ENCODE measurements at regions not wholly inside any gene's neighbourhood (a gene's known extent, or its start where the extent isn't known, plus 50 kb on each side); places are given as distances from the start of the nearest gene placed in this dataset.

GRCh38 chr1:194709439-194709838 lies 1523.0 kb upstream of the B3GALT2 start:
- Mint-ChIP-seq H3K27me3 (no peaks in the 10 kb centered on the region), H3K4me3 (no peak overlapping the region), H3K27ac (no peak overlapping the region), H3K9me3 (no peaks in the 10 kb centered on the region), H3K4me1 (no peaks in the 10 kb centered on the region), H3K36me3 (no peaks in the 10 kb centered on the region)
- DNase-seq: no peak
- H3K4me3 ChIP-seq (ENCODE audit: control insufficient read depth in 1 of 2, extremely low read depth in 1 of 2, low read length in 1 of 2): no peak overlapping the region
- H3K27ac ChIP-seq (ENCODE audit: low read length): no peak overlapping the region
- no peaks in the 10 kb centered on the region for H3K36me3 ChIP-seq (ENCODE audit: control insufficient read depth in 2 of 2, extremely low read depth in 1 of 2, insufficient read depth in 1 of 2, low read length in 1 of 2)
- CTCF ChIA-PET: no interaction called here
- no peaks in the 10 kb centered on the region for H3K9me3 ChIP-seq
- H3K4me1 ChIP-seq (ENCODE audit: control insufficient read depth in 1 of 2, extremely low read depth in 1 of 2, insufficient read depth in 2 of 2, low read length in 2 of 2): no peaks in the 10 kb centered on the region
- H3K27me3 ChIP-seq (replicated peaks in 1 of 2; ENCODE audit: control insufficient read depth in 2 of 2, extremely low read depth in 1 of 2, insufficient read depth in 2 of 2, low read length in 1 of 2): no peaks in the 10 kb centered on the region
- POLR2A ChIA-PET: no interaction called here
- no peak for ATAC-seq (replicated peaks in 1 of 4)
- 100% methylated on average over 1 of the region's 3 CpGs for WGBS (ENCODE audit: insufficient coverage)

- ATAC-seq (replicated peaks in 1 of 4): no peak
- POLR2A ChIA-PET: no interaction called here
- Mint-ChIP-seq H3K36me3 (no peaks in the 10 kb centered on the region), H3K27ac (no peak overlapping the region), H3K4me1 (no peaks in the 10 kb centered on the region), H3K27me3 (no peaks in the 10 kb centered on the region), H3K9me3 (peaks cover 0 to 3% (median 2%) of the 10 kb centered on the region in 3 donors), H3K4me3 (no peak overlapping the region)
- Histone ChIP-seq H3K4me3 (ENCODE audit: control insufficient read depth in 1 of 2, extremely low read depth in 1 of 2, low read length in 1 of 2) (no peak overlapping the region), H3K27me3 (replicated peaks in 1 of 2; ENCODE audit: control insufficient read depth in 2 of 2, extremely low read depth in 1 of 2, insufficient read depth in 2 of 2, low read length in 1 of 2) (no peaks in the 10 kb centered on the region), H3K4me1 (ENCODE audit: control insufficient read depth in 1 of 2, extremely low read depth in 1 of 2, insufficient read depth in 2 of 2, low read length in 2 of 2) (no peaks in the 10 kb centered on the region), H3K27ac (ENCODE audit: low read length) (no peak overlapping the region), H3K9me3 (no peaks in the 10 kb centered on the region), H3K36me3 (ENCODE audit: control insufficient read depth in 2 of 2, extremely low read depth in 1 of 2, insufficient read depth in 1 of 2, low read length in 1 of 2) (no peaks in the 10 kb centered on the region)
- CTCF ChIA-PET: no interaction called here
- 86% methylated on average over 2 of the region's 6 CpGs for WGBS (ENCODE audit: insufficient coverage)
- DNase-seq: no peak
Observed at GRCh38 chr1:194707074-194707473, 1520.7 kb upstream of the B3GALT2 start.

- no peaks in the 10 kb centered on the region for H3K9me3 ChIP-seq
- no peak for DNase-seq
- H3K36me3 ChIP-seq (ENCODE audit: control insufficient read depth in 2 of 2, extremely low read depth in 1 of 2, insufficient read depth in 1 of 2, low read length in 1 of 2): no peaks in the 10 kb centered on the region
- no peak for ATAC-seq (replicated peaks in 1 of 4)
- no peaks in the 10 kb centered on the region for H3K4me1 Mint-ChIP-seq
- H3K27ac ChIP-seq (ENCODE audit: low read length): no peak overlapping the region
- H3K4me3 ChIP-seq (ENCODE audit: control insufficient read depth in 1 of 2, extremely low read depth in 1 of 2, low read length in 1 of 2): no peak overlapping the region
- H3K36me3 Mint-ChIP-seq: no peaks in the 10 kb centered on the region
- H3K9me3 Mint-ChIP-seq: peaks cover 0 to 3% (median 2%) of the 10 kb centered on the region in 3 donors
- no peaks in the 10 kb centered on the region for H3K4me1 ChIP-seq (ENCODE audit: control insufficient read depth in 1 of 2, extremely low read depth in 1 of 2, insufficient read depth in 2 of 2, low read length in 2 of 2)
- 44% methylated on average over 1 of the region's 3 CpGs for WGBS (ENCODE audit: insufficient coverage)
- CTCF ChIA-PET: no interaction called here
- POLR2A ChIA-PET: no interaction called here
- no peak overlapping the region for H3K27ac Mint-ChIP-seq
- no peaks in the 10 kb centered on the region for H3K27me3 Mint-ChIP-seq
- H3K4me3 Mint-ChIP-seq: no peak overlapping the region
- H3K27me3 ChIP-seq (replicated peaks in 1 of 2; ENCODE audit: control insufficient read depth in 2 of 2, extremely low read depth in 1 of 2, insufficient read depth in 2 of 2, low read length in 1 of 2): no peaks in the 10 kb centered on the region
Observed at GRCh38 chr1:194705123-194705854, 1518.9 kb upstream of the B3GALT2 start.

GRCh38 chr1:194698908-194699318 lies 1512.5 kb upstream of the B3GALT2 start:
- no peak overlapping the region for H3K27ac Mint-ChIP-seq
- Histone ChIP-seq H3K36me3 (ENCODE audit: control insufficient read depth in 2 of 2, extremely low read depth in 1 of 2, insufficient read depth in 1 of 2, low read length in 1 of 2) (no peaks in the 10 kb centered on the region), H3K27me3 (replicated peaks in 1 of 2; ENCODE audit: control insufficient read depth in 2 of 2, extremely low read depth in 1 of 2, insufficient read depth in 2 of 2, low read length in 1 of 2) (no peaks in the 10 kb centered on the region), H3K4me1 (ENCODE audit: control insufficient read depth in 1 of 2, extremely low read depth in 1 of 2, insufficient read depth in 2 of 2, low read length in 2 of 2) (no peaks in the 10 kb centered on the region), H3K4me3 (ENCODE audit: control insufficient read depth in 1 of 2, extremely low read depth in 1 of 2, low read length in 1 of 2) (no peak overlapping the region), H3K27ac (ENCODE audit: low read length) (no peak overlapping the region), H3K9me3 (no peaks in the 10 kb centered on the region)
- H3K9me3 Mint-ChIP-seq: peaks cover 0 to 3% (median 2%) of the 10 kb centered on the region in 3 donors
- DNase-seq (no peak), ATAC-seq (replicated peaks in 1 of 4) (no peak)
- H3K4me3 Mint-ChIP-seq: no peak overlapping the region
- H3K27me3 Mint-ChIP-seq: no peaks in the 10 kb centered on the region
- POLR2A ChIA-PET: interaction anchor here in 1 of 2 donors (0.6 kb wide), 1 partner anchor 13 kb away, joined by 3 read pairs; no protein-coding TSS in a partner anchor
- CTCF ChIA-PET: no interaction called here
- H3K4me1 Mint-ChIP-seq: no peaks in the 10 kb centered on the region
- H3K36me3 Mint-ChIP-seq: no peaks in the 10 kb centered on the region
- 59% methylated on average over 5 of the region's 7 CpGs for WGBS (ENCODE audit: insufficient coverage)

GRCh38 chr1:194693244-194693643 lies 1506.8 kb upstream of the B3GALT2 start:
- POLR2A ChIA-PET: no interaction called here
- H3K27ac ChIP-seq (ENCODE audit: low read length): no peak overlapping the region
- H3K4me3 Mint-ChIP-seq: no peak overlapping the region
- H3K4me1 ChIP-seq (ENCODE audit: control insufficient read depth in 1 of 2, extremely low read depth in 1 of 2, insufficient read depth in 2 of 2, low read length in 2 of 2): no peaks in the 10 kb centered on the region
- ATAC-seq (replicated peaks in 1 of 4): no peak
- no peak overlapping the region for H3K27ac Mint-ChIP-seq
- WGBS (ENCODE audit: insufficient coverage): no CpG with 5 or more reads among the region's 2 CpGs
- H3K27me3 Mint-ChIP-seq: no peaks in the 10 kb centered on the region
- CTCF ChIA-PET: no interaction called here
- no peak for DNase-seq
- no peaks in the 10 kb centered on the region for H3K27me3 ChIP-seq (replicated peaks in 1 of 2; ENCODE audit: control insufficient read depth in 2 of 2, extremely low read depth in 1 of 2, insufficient read depth in 2 of 2, low read length in 1 of 2)
- H3K4me1 Mint-ChIP-seq: no peaks in the 10 kb centered on the region
- no peaks in the 10 kb centered on the region for H3K9me3 ChIP-seq
- no peaks in the 10 kb centered on the region for H3K36me3 Mint-ChIP-seq
- H3K4me3 ChIP-seq (ENCODE audit: control insufficient read depth in 1 of 2, extremely low read depth in 1 of 2, low read length in 1 of 2): no peak overlapping the region
- H3K9me3 Mint-ChIP-seq: no peaks in the 10 kb centered on the region
- H3K36me3 ChIP-seq (ENCODE audit: control insufficient read depth in 2 of 2, extremely low read depth in 1 of 2, insufficient read depth in 1 of 2, low read length in 1 of 2): no peaks in the 10 kb centered on the region

- no peak overlapping the region for H3K27ac ChIP-seq (ENCODE audit: low read length)
- H3K36me3 ChIP-seq (ENCODE audit: control insufficient read depth in 2 of 2, extremely low read depth in 1 of 2, insufficient read depth in 1 of 2, low read length in 1 of 2): no peaks in the 10 kb centered on the region
- H3K4me3 ChIP-seq (ENCODE audit: control insufficient read depth in 1 of 2, extremely low read depth in 1 of 2, low read length in 1 of 2): no peak overlapping the region
- H3K4me1 ChIP-seq (ENCODE audit: control insufficient read depth in 1 of 2, extremely low read depth in 1 of 2, insufficient read depth in 2 of 2, low read length in 2 of 2): no peaks in the 10 kb centered on the region
- no CpG with 5 or more reads among the region's 2 CpGs for WGBS (ENCODE audit: insufficient coverage)
- POLR2A ChIA-PET: no interaction called here
- no peaks in the 10 kb centered on the region for H3K27me3 ChIP-seq (replicated peaks in 1 of 2; ENCODE audit: control insufficient read depth in 2 of 2, extremely low read depth in 1 of 2, insufficient read depth in 2 of 2, low read length in 1 of 2)
- Mint-ChIP-seq H3K36me3 (no peaks in the 10 kb centered on the region), H3K27me3 (no peaks in the 10 kb centered on the region), H3K9me3 (peaks cover 0 to 4% (median 0%) of the 10 kb centered on the region in 3 donors), H3K27ac (no peak overlapping the region), H3K4me1 (no peaks in the 10 kb centered on the region), H3K4me3 (no peak overlapping the region)
- DNase-seq (no peak), ATAC-seq (replicated peaks in 1 of 4) (no peak)
- H3K9me3 ChIP-seq: no peaks in the 10 kb centered on the region
- CTCF ChIA-PET: no interaction called here
Observed at GRCh38 chr1:194684636-194685035, 1498.2 kb upstream of the B3GALT2 start.

GRCh38 chr1:194658090-194658439 lies 1471.7 kb upstream of the B3GALT2 start:
- POLR2A ChIA-PET: no interaction called here
- DNase-seq (no peak), ATAC-seq (replicated peaks in 1 of 4) (no peak)
- Histone ChIP-seq H3K4me1 (ENCODE audit: control insufficient read depth in 1 of 2, extremely low read depth in 1 of 2, insufficient read depth in 2 of 2, low read length in 2 of 2) (no peaks in the 10 kb centered on the region), H3K27ac (ENCODE audit: low read length) (no peak overlapping the region), H3K36me3 (ENCODE audit: control insufficient read depth in 2 of 2, extremely low read depth in 1 of 2, insufficient read depth in 1 of 2, low read length in 1 of 2) (no peaks in the 10 kb centered on the region), H3K4me3 (ENCODE audit: control insufficient read depth in 1 of 2, extremely low read depth in 1 of 2, low read length in 1 of 2) (no peak overlapping the region), H3K27me3 (replicated peaks in 1 of 2; ENCODE audit: control insufficient read depth in 2 of 2, extremely low read depth in 1 of 2, insufficient read depth in 2 of 2, low read length in 1 of 2) (no peaks in the 10 kb centered on the region), H3K9me3 (no peaks in the 10 kb centered on the region)
- no peaks in the 10 kb centered on the region for H3K27me3 Mint-ChIP-seq
- CTCF ChIA-PET: no interaction called here
- no peak overlapping the region for H3K4me3 Mint-ChIP-seq
- no peaks in the 10 kb centered on the region for H3K4me1 Mint-ChIP-seq
- H3K36me3 Mint-ChIP-seq: no peaks in the 10 kb centered on the region
- H3K9me3 Mint-ChIP-seq: no peaks in the 10 kb centered on the region
- no peak overlapping the region for H3K27ac Mint-ChIP-seq
- WGBS (ENCODE audit: insufficient coverage): 67% methylated on average over 1 of the region's 1 CpG

Measured in T-cell (primary cell).